Endodermal cell (in vitro differentiated cells): ENCODE measurements at regions not wholly inside any gene's neighbourhood (a gene's known extent, or its start where the extent isn't known, plus 50 kb on each side); places are given as distances from the start of the nearest gene placed in this dataset.

Experiments used
- DNase-seq: peaks from one replicate; pipeline ENCODE4 v3.0.0-alpha.2; 2017
- H3K27ac ChIP-seq: 2 replicates; pipeline ENCODE4 v1.5.1; 2013; ENCODE audit warnings: mild to moderate bottlenecking, low read depth, low read length, moderate library complexity
- H3K27me3 ChIP-seq: 2 replicates; pipeline ENCODE4 v1.6.1; 2013; ENCODE audit warnings: mild to moderate bottlenecking, low read length, moderate library complexity; ENCODE audit not compliant: insufficient read depth, control insufficient read depth, poor library complexity, severe bottlenecking
- H3K36me3 ChIP-seq: 2 replicates; pipeline ENCODE4 v1.7.0; 2013; ENCODE audit warnings: mild to moderate bottlenecking, low read length, moderate library complexity; ENCODE audit not compliant: control insufficient read depth, insufficient read depth
- H3K4me1 ChIP-seq: one replicate; pipeline ENCODE4 v1.7.0; 2013; ENCODE audit warnings: low read length; ENCODE audit not compliant: control insufficient read depth, insufficient read depth
- H3K4me3 ChIP-seq: 2 replicates; pipeline ENCODE4 v1.5.1; 2013; ENCODE audit warnings: mild to moderate bottlenecking, low read length, moderate library complexity
- H3K9ac ChIP-seq: 2 replicates; pipeline ENCODE4 v1.6.1; 2013; ENCODE audit warnings: mild to moderate bottlenecking, low read length, moderate library complexity; ENCODE audit not compliant: poor library complexity, severe bottlenecking; ENCODE audit errors: extremely low read depth
- H3K9me3 ChIP-seq: 2 replicates; pipeline ENCODE4 v1.6.1; 2013; ENCODE audit warnings: mild to moderate bottlenecking, low read length, moderate library complexity; ENCODE audit not compliant: control insufficient read depth
- H3K27ac Mint-ChIP-seq: 2 replicates; pipeline ENCODE4 v1.8.0; 2020; ENCODE audit warnings: mixed read lengths
- H3K27me3 Mint-ChIP-seq: 2 replicates; pipeline ENCODE4 v1.8.0; 2021; ENCODE audit warnings: mild to moderate bottlenecking, mixed read lengths; ENCODE audit not compliant: insufficient read depth
- H3K36me3 Mint-ChIP-seq: 2 replicates; pipeline ENCODE4 v1.8.0; 2020; ENCODE audit warnings: low read depth, mixed read lengths
- H3K4me1 Mint-ChIP-seq: 2 replicates; pipeline ENCODE4 v1.8.0; 2020; ENCODE audit warnings: mixed read lengths
- H3K4me3 Mint-ChIP-seq: 2 replicates; pipeline ENCODE4 v1.8.0; 2020; ENCODE audit warnings: mild to moderate bottlenecking, moderate library complexity, mixed read lengths
- H3K9me3 Mint-ChIP-seq: 2 replicates; pipeline ENCODE4 v1.8.0; 2020; ENCODE audit warnings: mild to moderate bottlenecking, mixed read lengths
- WGBS, 2 experiments: methylation state at CpG; one replicate each; pipeline versions ENCODE4 v1.1.5 to v1.1.7; 2013; ENCODE audit warnings: missing lambda C conversion rate in 2 of 2, mixed read lengths in 1 of 2; ENCODE audit not compliant: insufficient coverage in 1 of 2, insufficient read length in 1 of 2; 5-methylcytosine and 5-hydroxymethylcytosine counted together
- TF ChIP-seq, protein P1 (sequence below): fragments of 200-600 bp; sonication (generic); conservative IDR thresholded peaks from 2 replicates; pipeline ENCODE4 v1.5.0; 2021; ENCODE audit warnings: antibody characterized with exemption, mild to moderate bottlenecking

DNA sequence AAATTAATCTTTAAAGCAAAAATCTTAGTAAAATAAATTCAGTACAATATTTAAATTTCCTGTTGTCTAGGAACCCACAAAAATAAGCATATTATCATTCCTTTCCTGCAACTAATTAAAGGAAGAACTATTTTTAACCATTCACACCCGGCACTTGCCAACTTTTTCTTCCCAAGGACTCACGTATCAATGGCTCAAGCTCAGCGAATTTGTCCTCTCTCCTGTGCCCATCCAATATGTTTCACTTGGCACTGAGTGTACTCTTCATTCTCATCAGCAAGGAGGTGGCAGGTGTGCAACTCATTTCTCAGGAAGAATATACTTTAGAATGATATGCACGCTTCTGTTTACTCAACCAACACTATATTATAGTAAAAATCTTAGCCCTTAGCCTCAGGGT, 419.4 kb downstream of the C6orf118 start:
- TF ChIP-seq, protein P1, sequence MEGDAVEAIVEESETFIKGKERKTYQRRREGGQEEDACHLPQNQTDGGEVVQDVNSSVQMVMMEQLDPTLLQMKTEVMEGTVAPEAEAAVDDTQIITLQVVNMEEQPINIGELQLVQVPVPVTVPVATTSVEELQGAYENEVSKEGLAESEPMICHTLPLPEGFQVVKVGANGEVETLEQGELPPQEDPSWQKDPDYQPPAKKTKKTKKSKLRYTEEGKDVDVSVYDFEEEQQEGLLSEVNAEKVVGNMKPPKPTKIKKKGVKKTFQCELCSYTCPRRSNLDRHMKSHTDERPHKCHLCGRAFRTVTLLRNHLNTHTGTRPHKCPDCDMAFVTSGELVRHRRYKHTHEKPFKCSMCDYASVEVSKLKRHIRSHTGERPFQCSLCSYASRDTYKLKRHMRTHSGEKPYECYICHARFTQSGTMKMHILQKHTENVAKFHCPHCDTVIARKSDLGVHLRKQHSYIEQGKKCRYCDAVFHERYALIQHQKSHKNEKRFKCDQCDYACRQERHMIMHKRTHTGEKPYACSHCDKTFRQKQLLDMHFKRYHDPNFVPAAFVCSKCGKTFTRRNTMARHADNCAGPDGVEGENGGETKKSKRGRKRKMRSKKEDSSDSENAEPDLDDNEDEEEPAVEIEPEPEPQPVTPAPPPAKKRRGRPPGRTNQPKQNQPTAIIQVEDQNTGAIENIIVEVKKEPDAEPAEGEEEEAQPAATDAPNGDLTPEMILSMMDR, result no peak
- no peaks in the 10 kb centered on the region for H3K4me1 Mint-ChIP-seq
- DNase-seq, result no peak
- Histone ChIP-seq H3K27me3 (no peaks in the 10 kb centered on the region), H3K9ac (no peak overlapping the region), H3K36me3 (no peaks in the 10 kb centered on the region), H3K27ac (no peak overlapping the region), H3K9me3 (no peaks in the 10 kb centered on the region), H3K4me3 (no peak overlapping the region), H3K4me1 (no peaks in the 10 kb centered on the region)
- H3K27me3 Mint-ChIP-seq, result no peaks in the 10 kb centered on the region
- H3K9me3 Mint-ChIP-seq, result peaks cover 2% of the 10 kb centered on the region
- no peak overlapping the region for H3K27ac Mint-ChIP-seq
- 93 to 95% methylated on average over 3 to 4 of the region's 4 CpGs for WGBS, 2 experiments
- no peak overlapping the region for H3K4me3 Mint-ChIP-seq
- no peaks in the 10 kb centered on the region for H3K36me3 Mint-ChIP-seq

DNA sequence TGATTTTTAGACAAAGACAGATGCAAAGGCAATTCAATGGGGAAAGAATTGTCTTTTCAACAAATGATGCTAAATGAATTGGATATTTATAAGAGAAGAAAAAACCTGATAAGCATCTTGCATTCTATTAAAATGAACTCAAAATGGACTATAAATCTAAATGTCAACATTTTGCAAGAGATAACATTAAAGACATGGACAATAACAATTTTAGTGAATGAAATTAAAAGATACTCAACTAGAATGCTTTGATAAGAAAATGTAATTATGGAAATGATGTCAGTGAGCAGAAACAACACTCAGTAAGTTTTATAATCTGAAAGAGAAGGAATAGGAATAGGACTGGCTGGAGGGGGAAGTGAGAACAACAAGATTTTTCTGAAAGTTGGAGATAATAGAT, 421.7 kb downstream of the C6orf118 start:
- Histone ChIP-seq H3K27ac (no peak overlapping the region), H3K36me3 (no peaks in the 10 kb centered on the region), H3K4me3 (no peak overlapping the region), H3K9ac (no peak overlapping the region), H3K27me3 (no peaks in the 10 kb centered on the region), H3K4me1 (no peaks in the 10 kb centered on the region), H3K9me3 (no peaks in the 10 kb centered on the region)
- H3K27ac Mint-ChIP-seq, result no peak overlapping the region
- TF ChIP-seq, protein P1, result no peak
- H3K9me3 Mint-ChIP-seq, result no peaks in the 10 kb centered on the region
- no peaks in the 10 kb centered on the region for H3K27me3 Mint-ChIP-seq
- H3K36me3 Mint-ChIP-seq, result no peaks in the 10 kb centered on the region
- no peak overlapping the region for H3K4me3 Mint-ChIP-seq
- DNase-seq, result no peak
- H3K4me1 Mint-ChIP-seq, result no peaks in the 10 kb centered on the region

DNA sequence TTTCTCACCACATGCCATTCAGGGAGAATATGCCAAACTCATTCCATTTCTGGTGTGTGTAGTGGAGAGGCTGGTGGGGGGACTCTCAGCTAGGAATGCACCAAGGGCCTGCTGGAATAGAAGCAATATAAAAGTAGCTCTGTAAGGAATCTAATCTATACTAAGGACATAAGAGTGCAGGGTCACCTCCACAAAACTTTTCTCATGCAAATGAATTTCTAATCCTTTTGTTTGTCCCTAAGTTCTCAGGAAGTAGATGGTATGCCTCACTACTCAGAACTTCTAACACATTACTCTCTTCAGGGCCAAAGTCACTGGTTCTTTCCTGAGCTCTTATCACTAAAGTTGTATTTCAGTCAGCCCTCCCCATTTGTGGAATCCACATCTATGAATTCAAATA, 427.2 kb downstream of the C6orf118 start:
- Histone ChIP-seq H3K9me3 (no peaks in the 10 kb centered on the region), H3K27ac (no peak overlapping the region), H3K4me1 (no peaks in the 10 kb centered on the region), H3K9ac (no peak overlapping the region), H3K4me3 (no peak overlapping the region), H3K36me3 (no peaks in the 10 kb centered on the region), H3K27me3 (no peaks in the 10 kb centered on the region)
- peaks cover 2% of the 10 kb centered on the region for H3K4me1 Mint-ChIP-seq
- TF ChIP-seq, protein P1, result no peak
- H3K36me3 Mint-ChIP-seq, result no peaks in the 10 kb centered on the region
- no peak for DNase-seq
- H3K27ac Mint-ChIP-seq, result no peak overlapping the region
- H3K9me3 Mint-ChIP-seq, result no peaks in the 10 kb centered on the region
- no peaks in the 10 kb centered on the region for H3K27me3 Mint-ChIP-seq
- no peak overlapping the region for H3K4me3 Mint-ChIP-seq
